Thyroid gland (tissue), 4 donors: ENCODE measurements at regions not wholly inside any gene's neighbourhood (a gene's known extent, or its start where the extent isn't known, plus 50 kb on each side); places are given as distances from the start of the nearest gene placed in this dataset.

Experiments
- DNase-seq, 2 donors: peaks; one replicate each; pipeline ENCODE4 v3.0.0-alpha.2; 2019
- H3K27ac ChIP-seq, 3 donors: fragments of 200-600 bp; sonication (generic); 1 replicate in 2 of 3; 2 replicates in 1 of 3; pipeline ENCODE4 v1.5.1; 2016 to 2019; ENCODE audit warnings: mild to moderate bottlenecking in 1 of 3, moderate library complexity in 1 of 3
- H3K27me3 ChIP-seq: fragments of 200-600 bp; sonication (generic); one replicate; pipeline ENCODE4 v1.5.1; 2019
- H3K36me3 ChIP-seq, 2 donors: fragments of 200-600 bp; sonication (generic); one replicate each; pipeline ENCODE4 v1.5.1; 2016 to 2019
- H3K4me1 ChIP-seq, 2 donors: fragments of 200-600 bp; sonication (generic); one replicate each; pipeline ENCODE4 v1.5.1; 2017 to 2019
- H3K4me3 ChIP-seq, 3 donors: fragments of 200-600 bp; sonication (generic); replicated peaks in 1 of 3; 1 replicate in 2 of 3; 2 replicates in 1 of 3; pipeline ENCODE4 v1.5.1; 2016; ENCODE audit warnings: mild to moderate bottlenecking in 1 of 3
- H3K9me3 ChIP-seq: fragments of 200-600 bp; sonication (generic); one replicate; pipeline ENCODE4 v1.5.1; 2017
- CTCF ChIP-seq, 6 experiments: fragments of 200-600 bp in 3 of 6; fragments of 450-650 bp in 3 of 6; sonication (generic) in 3 of 6; IDR thresholded peaks; one replicate each; pipeline ENCODE4 v1.5.1; 2016 to 2019; ENCODE audit warnings: antibody characterized with exemption in 6 of 6, mild to moderate bottlenecking in 2 of 6, inconsistent platforms in 1 of 6, moderate library complexity in 1 of 6
- POLR2A ChIP-seq, 2 donors: fragments of 450-650 bp; IDR thresholded peaks; one replicate each; pipeline ENCODE4 v1.6.1; 2017; ENCODE audit warnings: antibody characterized with exemption in 2 of 2, mild to moderate bottlenecking in 2 of 2, moderate library complexity in 1 of 2
- WGBS, 2 donors: methylation state at CpG; one replicate each; pipeline ENCODE4 v1.1.5; 2017; 5-methylcytosine and 5-hydroxymethylcytosine counted together
- intact Hi-C: fragments of 100-400 bp; cut with DNase I; formaldehyde crosslinking; loops from one replicate; pipeline ENCODE4 v1.15.1; 2023

GRCh38 chr15:95972812-95973211, 357.7 kb upstream of the NR2F2 start:
- Histone ChIP-seq H3K9me3 (no peaks in the 10 kb centered on the region), H3K27ac (no peak overlapping the region), H3K27me3 (no peaks in the 10 kb centered on the region), H3K4me1 (no peaks in the 10 kb centered on the region), H3K4me3 (no peak overlapping the region), H3K36me3 (no peaks in the 10 kb centered on the region)
- TF ChIP-seq CTCF (IDR thresholded peaks at IDR 0.05), result no peak
- TF ChIP-seq POLR2A (IDR thresholded peaks at IDR 0.05), result no peak
- no peak for DNase-seq
- intact Hi-C loops, result no loop called here
- WGBS, 2 donors, result 86 to 93% methylated on average over 4 of the region's 4 CpGs

GRCh38 chr15:95973566-95974256, 356.8 kb upstream of the NR2F2 start:
- Histone ChIP-seq H3K36me3 (no peaks in the 10 kb centered on the region), H3K9me3 (no peaks in the 10 kb centered on the region), H3K27me3 (no peaks in the 10 kb centered on the region), H3K4me1 (no peaks in the 10 kb centered on the region), H3K4me3 (no peak overlapping the region), H3K27ac (no peak overlapping the region)
- intact Hi-C loops, result no loop called here
- WGBS, 2 donors, result 52 to 60% methylated on average over 7 of the region's 7 CpGs
- no peak for TF ChIP-seq POLR2A (IDR thresholded peaks at IDR 0.05)
- TF ChIP-seq CTCF (IDR thresholded peaks at IDR 0.05), result no peak
- no peak for DNase-seq

- TF ChIP-seq CTCF (IDR thresholded peaks at IDR 0.05) (no peak), POLR2A (IDR thresholded peaks at IDR 0.05) (no peak)
- H3K4me3 ChIP-seq, result no peak overlapping the region
- no peak overlapping the region for H3K27ac ChIP-seq
- WGBS, 2 donors, result 89% methylated on average over 4 of the region's 4 CpGs
- no peaks in the 10 kb centered on the region for H3K9me3 ChIP-seq
- H3K27me3 ChIP-seq, result no peaks in the 10 kb centered on the region
- H3K4me1 ChIP-seq, result no peaks in the 10 kb centered on the region
- DNase-seq, result no peak
- intact Hi-C loops, result no loop called here
- no peaks in the 10 kb centered on the region for H3K36me3 ChIP-seq
These were observed 355.3 kb upstream of the NR2F2 start for GRCh38 chr15:95975212-95975611.

- no peak for TF ChIP-seq CTCF (IDR thresholded peaks at IDR 0.05)
- no peak for TF ChIP-seq POLR2A (IDR thresholded peaks at IDR 0.05)
- H3K4me3 ChIP-seq, result no peak overlapping the region
- H3K27ac ChIP-seq, result no peak overlapping the region
- intact Hi-C loops, result no loop called here
- H3K4me1 ChIP-seq, result no peaks in the 10 kb centered on the region
- DNase-seq, result no peak
- WGBS, 2 donors, result 91 to 97% methylated on average over 3 of the region's 3 CpGs
- H3K27me3 ChIP-seq, result no peaks in the 10 kb centered on the region
- no peaks in the 10 kb centered on the region for H3K36me3 ChIP-seq
- H3K9me3 ChIP-seq, result no peaks in the 10 kb centered on the region
These were observed 351.2 kb upstream of the NR2F2 start for GRCh38 chr15:95979286-95979685.

- Histone ChIP-seq H3K27me3 (no peaks in the 10 kb centered on the region), H3K4me3 (no peak overlapping the region), H3K36me3 (no peaks in the 10 kb centered on the region), H3K9me3 (no peaks in the 10 kb centered on the region), H3K27ac (no peak overlapping the region), H3K4me1 (no peaks in the 10 kb centered on the region)
- intact Hi-C loops, result no loop called here
- no peak for DNase-seq
- TF ChIP-seq CTCF (IDR thresholded peaks at IDR 0.05), result no peak
- TF ChIP-seq POLR2A (IDR thresholded peaks at IDR 0.05), result no peak
- WGBS, 2 donors, result 93 to 94% methylated on average over 6 of the region's 6 CpGs
These were observed 349.3 kb upstream of the NR2F2 start for GRCh38 chr15:95981209-95981608.
